Renal cortex interstitium (tissue), 11 donors: ENCODE measurements at regions not wholly inside any gene's neighbourhood (a gene's known extent, or its start where the extent isn't known, plus 50 kb on each side); places are given as distances from the start of the nearest gene placed in this dataset.
A peak's percentile ranks its signal among the peaks of the same experiment; 100 is the strongest.

Experiments used
- DNase-seq, 11 donors: peaks; one replicate each; pipeline ENCODE4 v3.0.0-alpha.2; 2013; ENCODE audit warnings: low read depth in 9 of 11, low spot score in 4 of 11; ENCODE audit errors: extremely low read depth in 1 of 11

- DNase-seq, result no peak
These were observed 250.9 kb downstream of the SIPA1L2 start for GRCh38 chr1:232379063-232379434.

GRCh38 chr1:232378266-232379062, 251.5 kb downstream of the SIPA1L2 start:
- peak in 4 of 11 donors; percentile 32 to 64 (median 43) for DNase-seq

- no peak for DNase-seq
These were observed 252.5 kb downstream of the SIPA1L2 start for GRCh38 chr1:232377494-232377770.

- DNase-seq, result no peak
These were observed 253.1 kb downstream of the SIPA1L2 start for GRCh38 chr1:232376632-232377493.

GRCh38 chr1:232372841-232373440, 257.0 kb downstream of the SIPA1L2 start:
- DNase-seq, result no peak

- DNase-seq, result no peak
These were observed 257.5 kb downstream of the SIPA1L2 start for GRCh38 chr1:232372431-232372830.

GRCh38 chr1:232369451-232370296, 260.3 kb downstream of the SIPA1L2 start:
- DNase-seq, result no peak

- no peak for DNase-seq
These were observed 261.1 kb downstream of the SIPA1L2 start for GRCh38 chr1:232368821-232369321.

- no peak for DNase-seq
These were observed 262.6 kb downstream of the SIPA1L2 start for GRCh38 chr1:232367293-232367692.

GRCh38 chr1:232364654-232365382, 265.1 kb downstream of the SIPA1L2 start:
- no peak for DNase-seq

- DNase-seq, result no peak
These were observed 266.9 kb downstream of the SIPA1L2 start for GRCh38 chr1:232363008-232363407.

- DNase-seq, result no peak
These were observed 272.5 kb downstream of the SIPA1L2 start for GRCh38 chr1:232357416-232357815.

GRCh38 chr1:232355162-232356006, 274.5 kb downstream of the SIPA1L2 start:
- DNase-seq, result no peak

GRCh38 chr1:232353001-232353400, 276.9 kb downstream of the SIPA1L2 start:
- peak in 6 of 11 donors; percentile 4 to 44 (median 16) for DNase-seq

GRCh38 chr1:232352366-232352765, 277.6 kb downstream of the SIPA1L2 start:
- DNase-seq, result no peak

- DNase-seq, result no peak
These were observed 278.6 kb downstream of the SIPA1L2 start for GRCh38 chr1:232351335-232351734.

- DNase-seq, result no peak
These were observed 283.1 kb downstream of the SIPA1L2 start for GRCh38 chr1:232346844-232347243.
